Colon (tissue), 2 donors: ENCODE measurements at regions not wholly inside any gene's neighbourhood (a gene's known extent, or its start where the extent isn't known, plus 50 kb on each side); places are given as distances from the start of the nearest gene placed in this dataset.
"Not testable (repeated sequence)": the region's sequence is repeated elsewhere in the genome, so short reads cannot be mapped to it uniquely, and the experiment has no call there.

Experiments used
- FAIRE-seq: peaks from 2 replicates; lab custom pipeline; 2012; peaks lifted over from hg19 to GRCh38; lab: Jason Lieb, UNC
- donor health status: control.
- donor health status: control.

DNA sequence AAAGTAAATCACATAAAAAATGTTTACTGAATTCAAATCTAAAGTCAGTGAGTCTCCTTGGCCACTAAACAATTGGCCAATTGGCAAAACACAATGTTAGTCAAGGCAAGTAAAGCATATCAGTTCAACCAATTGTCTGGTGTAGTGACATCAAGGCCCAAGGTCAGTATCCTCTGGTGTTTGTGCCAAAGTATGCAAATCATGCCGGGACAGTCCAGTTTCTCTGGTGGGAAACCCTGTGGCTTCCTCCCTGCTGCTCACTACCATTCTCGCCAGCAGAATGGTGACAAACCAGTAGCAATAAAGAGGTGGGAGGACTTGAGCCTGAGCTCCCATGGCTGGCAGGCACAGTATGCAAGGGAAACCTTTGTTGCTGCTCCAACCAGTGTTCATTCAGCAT lies 314.9 kb upstream of the FGF13 start:
- no peak for FAIRE-seq

DNA sequence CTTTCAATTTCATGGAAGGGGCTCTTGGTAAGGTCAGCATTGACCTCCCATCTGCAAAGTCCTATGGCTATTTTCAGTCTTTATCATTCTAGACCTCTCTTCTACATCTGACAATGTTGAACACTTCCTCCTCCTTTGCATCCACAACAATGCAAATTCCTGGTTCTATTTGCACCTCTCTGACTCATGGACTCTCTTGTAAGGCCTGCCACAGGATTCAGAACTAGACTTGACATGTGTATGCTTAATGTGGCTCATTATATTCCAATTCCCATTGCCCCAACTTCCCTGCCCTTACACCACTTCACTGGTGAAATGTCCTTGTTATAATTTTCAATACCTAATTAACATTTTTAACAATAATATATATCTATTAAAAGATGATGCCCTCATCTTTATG lies 314.3 kb upstream of the FGF13 start:
- no peak for FAIRE-seq

DNA sequence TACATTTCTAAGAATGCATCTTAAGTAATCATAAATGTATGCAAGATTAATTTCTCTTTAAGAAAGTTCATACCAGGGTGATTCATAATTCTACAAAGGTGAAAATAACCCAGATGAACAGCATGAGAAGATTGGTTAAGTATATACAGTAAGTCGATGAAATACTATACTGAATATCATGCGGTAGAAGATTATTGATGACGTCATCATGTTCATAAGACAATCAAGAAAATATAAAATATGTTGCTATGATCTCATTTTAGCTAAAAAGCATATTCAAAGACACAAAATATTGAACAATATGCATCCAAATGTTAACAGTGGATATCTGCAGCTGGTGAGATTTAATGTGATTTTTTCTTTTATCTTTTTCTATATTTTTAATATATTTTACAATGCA lies 312.0 kb upstream of the FGF13 start:
- peak; percentile 36 for FAIRE-seq

DNA sequence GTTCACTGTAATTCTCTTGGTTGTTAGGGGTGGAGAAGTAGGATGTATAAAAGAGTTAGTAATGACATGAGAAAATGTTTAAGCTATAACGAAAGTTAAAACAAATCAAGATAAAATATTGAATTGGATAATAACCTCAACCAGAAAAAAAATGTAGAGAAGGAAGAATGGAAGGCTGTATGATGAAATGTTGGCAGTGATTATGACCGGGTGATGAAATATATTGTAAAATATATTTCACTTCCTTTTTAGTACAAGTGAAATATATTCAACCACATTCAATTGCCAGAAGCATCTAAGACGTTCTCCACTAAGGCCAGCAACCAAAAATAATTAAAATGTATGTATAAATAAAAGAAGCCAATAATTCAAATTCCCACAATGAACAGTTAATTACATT lies 309.3 kb upstream of the FGF13 start:
- FAIRE-seq = peak; percentile 10

DNA sequence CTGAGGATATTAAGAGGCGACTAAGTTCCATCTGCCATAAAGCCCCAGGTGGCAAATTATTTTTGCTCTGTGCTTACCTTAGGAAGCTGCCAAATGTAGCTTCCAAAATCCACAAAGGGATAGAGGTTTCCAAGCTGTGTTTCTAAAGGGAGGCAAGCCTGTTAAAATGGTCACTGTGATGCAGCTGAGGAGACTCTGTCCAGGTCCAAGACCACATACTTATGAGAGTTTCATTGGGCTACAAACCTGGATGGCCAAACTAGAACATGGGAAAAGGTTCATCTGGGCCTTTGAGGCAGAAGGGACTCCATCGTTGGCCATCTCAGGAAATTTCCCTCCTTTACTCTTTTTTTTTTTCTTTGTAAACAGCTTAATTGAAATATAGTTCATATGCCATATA lies 306.9 kb upstream of the FGF13 start:
- no peak for FAIRE-seq

DNA sequence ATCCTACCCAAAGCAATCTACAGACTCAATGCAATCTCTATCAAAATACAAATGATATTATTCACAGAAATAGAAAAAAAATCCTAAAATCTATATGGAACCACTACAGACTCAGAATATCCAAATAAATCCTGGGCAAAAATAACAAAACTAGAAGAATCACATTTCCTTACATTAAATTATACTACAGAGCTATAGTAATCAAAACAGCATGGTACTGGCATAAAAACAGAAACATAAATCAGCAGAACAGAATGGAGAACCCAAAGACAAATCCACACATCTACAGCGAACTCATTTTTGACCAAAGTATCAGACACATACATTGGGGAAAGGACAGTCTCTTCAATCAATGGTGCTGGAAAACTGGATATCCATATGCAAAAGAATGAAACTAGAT lies 304.1 kb upstream of the FGF13 start:
- peak; percentile 90 for FAIRE-seq

DNA sequence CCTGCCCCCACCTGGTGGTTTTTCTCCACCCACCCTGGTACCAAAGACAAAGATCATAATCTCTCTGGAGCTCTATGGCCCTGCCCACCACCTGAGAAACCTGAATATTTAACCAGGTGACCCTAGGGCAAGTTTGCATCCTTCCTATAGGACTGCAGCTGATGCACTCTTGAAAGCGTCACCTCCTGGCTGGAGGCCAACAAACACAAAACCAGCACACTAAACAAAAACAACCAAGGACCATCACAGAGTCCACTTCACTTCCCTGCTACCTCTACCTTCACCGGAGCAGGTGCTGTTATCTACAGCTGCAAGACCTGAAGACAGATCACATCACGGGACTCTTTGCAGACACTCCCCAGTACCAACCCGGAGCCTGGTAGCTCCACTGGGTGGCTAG lies 296.7 kb upstream of the FGF13 start:
- no peak for FAIRE-seq

DNA sequence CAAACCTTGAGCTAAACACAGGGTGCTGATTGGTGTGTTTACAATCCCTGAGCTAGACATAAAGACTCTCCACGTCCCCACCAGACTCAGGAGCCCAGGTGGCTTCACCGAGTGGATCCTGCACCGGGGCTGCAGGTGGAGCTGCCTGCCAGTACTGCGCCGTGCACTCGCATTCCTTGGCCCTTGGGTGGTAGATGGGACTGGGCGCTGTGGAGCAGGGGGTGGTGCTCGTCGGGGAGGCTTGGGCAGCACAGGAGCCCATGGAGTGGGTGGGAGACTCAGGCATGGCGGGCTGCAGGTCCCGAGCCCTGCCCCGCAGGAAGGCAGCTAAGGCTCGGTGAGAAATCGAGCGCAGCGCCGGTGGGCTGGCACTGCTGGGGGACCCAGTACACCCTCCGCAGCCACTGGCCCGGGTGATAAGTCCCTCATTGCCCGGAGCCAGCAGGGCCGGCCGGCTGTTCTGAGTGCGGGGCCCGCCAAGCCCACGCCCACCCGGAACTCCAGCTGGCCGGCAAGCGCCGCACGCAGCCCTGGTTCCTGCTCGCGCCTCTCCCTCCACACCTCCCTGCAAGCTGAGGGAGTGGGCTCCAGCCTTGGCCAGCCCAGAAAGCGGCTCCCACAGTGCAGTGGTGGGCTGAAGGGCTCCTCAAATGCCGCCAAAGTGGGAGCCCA lies 292.5 kb upstream of the FGF13 start:
- not testable (repeated sequence) for FAIRE-seq

DNA sequence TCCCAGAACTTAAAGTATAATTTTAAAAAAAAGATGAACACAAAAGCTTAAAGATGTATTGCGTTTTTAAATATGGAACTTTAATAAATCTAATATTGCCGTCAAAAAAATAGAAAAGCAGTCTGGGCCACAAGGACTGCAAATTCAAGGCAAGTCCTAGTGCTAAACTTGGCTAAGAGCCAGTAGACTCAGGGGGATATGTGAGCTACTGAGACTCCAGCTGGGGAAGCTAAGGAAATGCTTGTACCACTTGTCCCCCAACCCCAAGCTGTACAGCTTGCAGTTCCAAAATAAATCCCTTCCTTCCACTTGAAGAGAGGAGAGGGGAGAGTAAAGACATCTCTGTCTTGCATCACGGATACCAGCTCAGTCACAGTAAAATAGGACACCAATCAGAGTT lies 290.8 kb upstream of the FGF13 start:
- no peak for FAIRE-seq

DNA sequence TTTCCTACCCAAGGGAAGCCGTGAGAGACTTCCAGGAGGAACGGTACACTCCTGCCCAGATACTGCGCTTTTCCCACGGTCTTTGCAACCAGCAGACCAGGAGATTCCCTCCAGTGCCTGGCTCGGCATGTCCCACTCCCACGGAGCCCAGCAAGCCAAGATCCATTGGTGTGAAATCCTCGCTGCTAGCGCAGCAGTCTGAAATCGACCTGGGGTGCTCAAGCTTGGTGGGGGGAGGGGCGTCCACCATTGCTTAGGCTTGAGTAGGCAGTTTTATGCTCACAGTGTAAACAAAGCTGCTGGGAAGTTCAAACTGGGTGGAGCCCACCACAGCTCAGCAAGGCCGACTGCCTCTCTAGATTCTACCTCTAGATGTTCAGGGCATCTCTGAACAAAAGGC lies 284.8 kb upstream of the FGF13 start:
- FAIRE-seq = no peak

DNA sequence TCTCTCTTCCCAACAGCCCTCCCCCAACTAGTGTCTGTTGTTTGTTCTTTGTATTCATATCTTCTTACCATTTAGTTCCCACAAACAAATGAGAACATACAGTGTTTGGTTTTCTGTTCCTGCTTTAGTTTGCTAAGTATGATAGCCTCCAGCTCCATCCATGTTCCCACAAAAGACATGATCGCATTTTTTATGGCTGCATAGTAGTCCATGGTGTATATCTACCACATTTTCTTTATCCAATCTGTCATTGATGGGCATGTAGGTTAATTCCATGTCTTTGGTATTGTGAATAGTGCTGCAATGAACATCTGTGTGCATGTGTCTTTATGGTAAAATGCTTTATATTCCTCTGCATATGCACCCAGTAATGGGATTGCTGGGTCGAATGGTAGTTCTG lies 283.9 kb upstream of the FGF13 start:
- peak; percentile 58 for FAIRE-seq

DNA sequence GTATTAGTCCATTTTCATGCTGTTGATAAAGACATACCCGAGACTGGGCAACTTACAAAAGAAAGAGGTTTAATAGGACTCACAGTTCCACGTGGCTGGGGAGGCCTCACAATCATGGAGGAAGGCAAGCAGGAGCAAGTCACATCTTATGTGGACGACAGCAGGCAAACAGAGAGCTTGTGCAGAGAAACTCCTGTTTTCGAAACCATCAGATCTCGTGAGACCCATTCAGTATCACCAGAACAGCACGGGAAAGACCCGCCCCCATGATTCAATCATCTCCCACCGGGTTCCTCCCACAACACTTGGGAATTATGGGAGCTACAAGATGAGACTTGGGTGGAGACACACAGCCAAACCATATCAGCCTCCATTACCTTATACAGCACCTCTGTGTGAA lies 278.9 kb upstream of the FGF13 start:
- FAIRE-seq = not testable (repeated sequence)

DNA sequence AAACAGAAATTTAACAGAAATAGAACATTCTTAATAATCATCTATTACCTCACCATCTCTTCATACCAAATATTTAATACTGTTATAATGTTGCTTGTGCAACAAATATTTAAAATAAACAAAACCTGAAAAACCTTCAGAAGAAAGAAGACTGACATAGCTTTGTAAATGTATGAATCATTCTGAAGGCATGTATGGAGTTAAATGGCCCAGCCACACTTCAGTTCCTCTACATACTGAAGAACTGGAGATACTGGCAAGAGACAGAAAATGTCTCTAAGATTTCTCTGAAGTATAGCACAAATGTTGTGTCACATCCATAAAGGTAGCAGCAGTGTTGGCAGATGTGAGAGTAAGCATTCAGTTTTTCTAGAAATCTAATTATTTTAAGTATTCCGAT lies 275.3 kb upstream of the FGF13 start:
- FAIRE-seq = no peak

DNA sequence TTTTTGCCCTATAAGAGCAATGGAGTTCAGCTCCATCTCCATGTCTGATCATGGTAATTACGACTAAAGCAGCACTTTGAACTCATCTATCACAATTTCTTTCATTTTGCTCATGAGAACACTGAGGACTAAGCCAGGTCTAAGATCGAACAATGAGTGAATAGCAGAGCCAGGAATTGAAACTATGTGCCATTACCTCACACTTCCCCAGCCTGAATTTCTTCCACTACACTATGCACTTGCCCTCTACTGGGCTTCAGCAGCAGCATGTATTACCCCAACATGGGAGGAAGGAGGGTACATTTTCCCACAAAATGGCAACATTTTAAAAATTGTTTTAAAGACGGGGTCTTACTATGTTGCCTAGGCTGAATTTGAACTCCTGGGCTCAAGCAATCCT lies 274.7 kb upstream of the FGF13 start:
- no peak for FAIRE-seq

DNA sequence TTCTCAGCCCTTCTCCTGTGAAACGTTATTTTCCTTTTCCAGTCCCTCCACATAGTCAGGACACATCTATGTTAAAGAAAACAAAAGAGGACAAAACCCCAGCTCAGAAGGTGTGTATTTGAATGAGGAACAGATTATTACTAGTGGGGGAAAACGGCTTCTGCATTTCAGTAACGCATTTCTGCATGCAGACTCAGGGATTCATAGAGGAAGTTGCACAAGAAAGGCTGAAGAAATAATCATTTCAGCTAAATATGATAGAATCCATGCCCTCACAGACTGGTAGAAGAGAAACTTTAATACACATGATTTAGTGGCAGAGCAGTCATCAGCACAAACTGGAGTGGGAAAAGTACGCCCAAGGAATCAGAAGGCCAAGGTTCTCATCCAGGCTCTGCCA lies 270.8 kb upstream of the FGF13 start:
- no peak for FAIRE-seq

DNA sequence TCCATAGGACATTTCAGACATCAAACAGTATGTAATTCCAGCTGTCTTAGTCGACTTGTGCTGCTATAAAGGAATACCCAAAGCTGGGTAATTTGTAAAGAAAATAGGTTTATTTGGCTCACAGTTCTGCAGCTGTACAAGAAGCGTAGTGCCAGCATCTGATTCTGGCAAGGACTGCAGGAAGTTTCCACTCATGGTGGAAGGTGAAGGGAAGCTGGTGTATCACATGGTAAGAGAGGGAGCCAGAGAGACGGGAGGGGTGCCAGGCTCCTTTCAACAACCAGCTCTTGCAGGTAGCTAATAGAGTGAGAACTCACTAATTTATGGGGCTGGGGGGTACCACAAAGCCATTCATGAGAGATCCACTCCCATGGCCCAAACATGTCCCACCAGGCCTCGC lies 253.0 kb upstream of the FGF13 start:
- no peak for FAIRE-seq

DNA sequence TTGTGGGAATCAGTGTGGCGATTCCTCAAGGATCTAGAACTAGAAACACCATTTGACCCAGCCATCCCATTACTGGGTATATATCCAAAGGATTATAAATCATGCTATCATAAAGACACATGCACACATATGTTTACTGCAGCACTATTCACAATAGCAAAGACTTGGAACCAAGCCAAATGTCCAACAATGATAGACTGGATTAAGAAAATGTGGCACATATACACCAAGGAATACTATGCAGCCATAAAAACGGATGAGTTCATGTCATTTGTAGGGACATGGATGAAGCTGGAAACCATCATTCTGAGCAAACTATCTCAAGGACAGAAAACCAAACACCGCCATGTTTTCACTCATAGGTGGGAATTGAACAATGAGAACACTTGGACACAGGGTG lies 250.9 kb upstream of the FGF13 start:
- FAIRE-seq = not testable (repeated sequence)

DNA sequence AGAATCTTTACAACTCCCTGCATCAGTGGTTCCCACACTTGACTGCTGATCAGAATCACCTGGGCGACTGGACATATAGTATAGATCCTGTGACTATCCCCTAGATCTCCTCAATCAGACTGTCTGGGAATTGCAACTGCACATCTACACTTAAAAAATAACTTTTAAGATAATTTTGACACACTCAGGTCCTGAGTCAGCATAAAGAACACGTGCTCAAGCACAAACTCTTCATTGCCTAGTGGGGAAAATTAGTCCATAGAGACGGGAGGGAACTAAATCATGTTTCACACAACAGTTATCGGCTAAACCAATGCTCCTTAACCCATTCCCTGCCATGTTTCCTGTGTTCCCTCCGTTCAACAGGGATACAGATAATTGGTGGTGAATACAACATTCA lies 243.5 kb upstream of the FGF13 start:
- FAIRE-seq = no peak

DNA sequence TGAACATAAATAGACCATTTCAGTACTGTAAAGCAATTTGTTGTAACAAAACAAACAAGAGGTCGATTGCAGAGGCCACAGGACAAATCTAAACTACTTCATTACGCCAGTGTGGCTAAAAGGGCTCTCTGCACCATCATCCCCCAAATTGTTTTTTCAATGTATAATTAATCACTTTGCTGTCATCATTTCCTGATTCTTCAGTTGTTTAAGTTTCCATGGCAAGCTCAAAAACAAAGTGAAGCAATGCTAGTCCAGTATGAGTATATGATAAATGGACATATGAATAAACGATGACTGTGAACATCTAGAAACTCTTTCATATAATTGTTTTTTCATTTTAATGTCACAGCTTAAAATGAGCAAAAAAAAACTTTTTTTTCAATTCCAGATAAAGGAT lies 235.4 kb upstream of the FGF13 start:
- peak; percentile 43 for FAIRE-seq

DNA sequence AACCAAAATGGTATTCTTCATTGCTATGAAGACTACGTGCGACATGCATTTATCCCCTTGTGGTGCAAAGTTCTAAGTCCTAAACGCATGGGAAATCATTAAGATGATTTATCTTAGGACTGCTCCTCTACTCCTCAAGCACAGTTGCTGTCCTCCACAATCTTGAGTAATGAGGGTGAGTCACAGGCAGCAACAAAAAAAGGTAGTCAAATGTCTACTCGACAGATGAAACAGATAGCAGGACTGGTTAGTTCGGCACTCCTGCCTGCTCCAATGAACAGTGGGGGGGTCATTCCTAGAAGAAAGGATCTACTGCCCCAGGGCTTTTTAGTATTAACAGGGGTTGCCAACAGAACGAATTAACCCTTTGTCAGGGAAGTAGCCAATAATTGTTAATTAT lies 233.7 kb upstream of the FGF13 start:
- FAIRE-seq = no peak

DNA sequence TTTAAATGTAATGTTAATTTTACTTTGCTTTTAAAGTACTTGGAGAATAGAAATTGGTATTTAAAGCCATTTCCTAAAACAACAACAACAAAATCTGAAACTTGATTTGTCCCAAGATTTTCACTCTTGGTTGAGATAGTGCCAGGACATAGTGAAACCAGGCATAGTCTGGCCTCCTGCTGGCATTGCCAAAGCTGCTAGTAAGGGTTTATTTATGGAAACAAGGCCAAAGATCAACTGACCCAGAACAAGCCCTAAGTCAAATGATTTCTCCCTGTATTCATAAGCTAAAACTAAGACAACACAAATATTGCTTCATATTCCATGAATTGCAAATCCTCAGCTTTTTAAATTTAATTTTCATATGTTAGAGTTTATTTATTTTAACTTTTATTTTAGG lies 227.5 kb upstream of the FGF13 start:
- no peak for FAIRE-seq

DNA sequence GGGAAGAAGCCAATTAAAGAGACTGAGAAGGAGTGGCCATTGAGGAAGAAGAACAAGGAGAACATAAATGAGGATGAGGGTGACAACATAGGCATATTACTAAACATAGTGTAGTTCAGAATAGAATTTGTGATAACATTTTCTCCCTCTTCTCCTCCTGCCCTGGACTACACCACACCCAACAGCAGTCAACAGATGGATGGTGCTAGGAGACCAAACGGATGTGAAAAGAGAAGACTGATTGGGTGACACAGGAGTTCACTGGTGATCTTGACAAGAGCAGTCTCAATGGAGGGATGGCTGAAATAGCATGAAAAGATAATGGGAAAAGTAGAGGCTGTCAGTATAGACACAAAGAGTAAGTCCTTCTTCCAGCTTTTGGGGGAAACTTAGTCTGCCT lies 226.5 kb upstream of the FGF13 start:
- no peak for FAIRE-seq

DNA sequence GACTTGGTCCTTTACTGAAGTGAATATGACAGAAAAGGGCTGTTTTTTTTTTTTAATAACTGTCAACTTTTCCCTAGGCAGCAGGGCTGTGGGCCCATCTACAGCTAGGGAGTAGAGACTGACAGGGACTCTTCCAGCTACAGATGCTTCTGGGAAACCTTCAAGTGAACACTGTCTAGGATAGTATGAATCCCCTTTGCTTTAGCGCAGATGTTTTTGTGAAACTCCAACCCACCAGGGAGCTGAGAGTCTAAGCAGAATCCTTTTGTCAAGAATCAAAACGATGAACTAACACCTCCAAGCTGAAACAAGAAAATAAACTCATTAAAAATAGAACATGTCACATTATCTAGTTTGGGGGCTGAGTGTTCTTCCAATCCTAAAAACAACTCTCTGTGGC lies 219.7 kb upstream of the FGF13 start:
- FAIRE-seq = no peak

DNA sequence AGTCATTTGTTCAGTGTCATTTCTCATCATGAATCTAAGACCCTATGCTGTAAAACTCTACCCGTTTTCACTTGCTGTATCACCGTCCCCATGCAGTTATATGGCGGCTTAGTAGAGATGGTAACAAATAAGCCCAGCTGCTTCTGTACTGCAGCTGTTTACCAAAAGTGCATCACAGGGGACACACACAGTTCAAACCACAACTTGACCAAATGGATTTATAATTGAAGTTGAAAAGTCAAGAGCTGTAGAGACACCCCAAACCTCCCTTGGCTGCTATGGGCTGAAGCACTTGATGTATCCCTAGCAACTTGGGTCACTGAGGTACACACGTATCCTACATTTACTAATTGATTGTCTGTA lies 219.0 kb upstream of the FGF13 start:
- no peak for FAIRE-seq
